SK-N-SH (cell line): ENCODE measurements at regions not wholly inside any gene's neighbourhood (a gene's known extent, or its start where the extent isn't known, plus 50 kb on each side); places are given as distances from the start of the nearest gene placed in this dataset.

Experiments used
- GATA2 ChIP-seq: sonication (generic); formaldehyde crosslinking; IDR thresholded peaks from 2 replicates; pipeline ENCODE4 v1.5.0; 2020; ENCODE audit warnings: mild to moderate bottlenecking, missing genetic modification reagents
- MEF2A ChIP-seq: IDR thresholded peaks from 2 replicates; pipeline ENCODE4 v1.4.0; 2012; ENCODE audit warnings: low read depth, borderline replicate concordance
- RCOR1 ChIP-seq: fragments of 150-350 bp; IDR thresholded peaks from 2 replicates; pipeline ENCODE4 v1.6.1; 2017; ENCODE audit warnings: antibody characterized with exemption, low read length
- SMC3 ChIP-seq: IDR thresholded peaks from 2 replicates; pipeline ENCODE4 v1.6.1; 2012; ENCODE audit warnings: low read depth, low read length, improper control_type of control experiment
- TAF1 ChIP-seq: IDR thresholded peaks from 2 replicates; pipeline ENCODE4 v1.6.1; 2012; ENCODE audit warnings: low read depth, mild to moderate bottlenecking, low read length, moderate library complexity, borderline replicate concordance
- TCF12 ChIP-seq: IDR thresholded peaks from 2 replicates; pipeline ENCODE4 v1.4.0; 2012
- YY1 ChIP-seq: IDR thresholded peaks from 2 replicates; pipeline ENCODE4 v1.4.0; 2012; ENCODE audit warnings: low read depth, mild to moderate bottlenecking
- TF ChIP-seq, protein P1 (sequence below): fragments of 150-350 bp; IDR thresholded peaks from 2 replicates; pipeline ENCODE4 v1.6.1; 2017; ENCODE audit warnings: antibody characterized with exemption, low read length, low read depth, borderline replicate concordance
- TF ChIP-seq, protein P2 (sequence below): fragments of 200-600 bp; sonication (generic); IDR thresholded peaks from 2 replicates; pipeline ENCODE4 v1.6.1; 2017; ENCODE audit warnings: antibody characterized with exemption, mild to moderate bottlenecking, moderate library complexity
- TF ChIP-seq, protein P3 (sequence below): IDR thresholded peaks from 2 replicates; pipeline ENCODE4 v1.4.0; 2012; ENCODE audit warnings: low read depth, borderline replicate concordance
- TF ChIP-seq, protein P4 (sequence below): IDR thresholded peaks from 2 replicates; pipeline ENCODE4 v1.4.0; 2012; ENCODE audit warnings: low read depth

DNA sequence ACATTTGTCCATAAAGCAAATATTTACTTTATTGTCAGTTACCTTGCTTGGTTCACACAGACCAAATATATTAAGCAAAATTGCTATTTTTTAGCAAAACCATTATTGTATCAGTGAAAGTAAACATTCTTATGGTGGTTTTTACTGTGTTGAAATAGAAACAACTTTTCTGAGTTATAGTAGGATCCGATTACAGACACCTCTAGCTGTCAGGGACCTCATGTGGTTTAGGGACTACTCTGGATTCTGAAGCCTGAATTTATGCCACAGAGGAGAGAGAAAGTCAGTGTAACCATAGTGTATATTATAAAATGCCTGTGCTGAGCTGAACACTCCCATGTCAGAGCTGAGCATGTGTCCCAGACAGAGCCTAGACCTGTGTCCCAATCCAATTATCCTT, 287.5 kb downstream of the FLRT2 start:
- TF ChIP-seq MEF2A (no peak), SMC3 (no peak), TCF12 (no peak), TAF1 (no peak), RCOR1 (no peak), GATA2 (no peak), YY1 (no peak)
- TF ChIP-seq, protein P1, sequence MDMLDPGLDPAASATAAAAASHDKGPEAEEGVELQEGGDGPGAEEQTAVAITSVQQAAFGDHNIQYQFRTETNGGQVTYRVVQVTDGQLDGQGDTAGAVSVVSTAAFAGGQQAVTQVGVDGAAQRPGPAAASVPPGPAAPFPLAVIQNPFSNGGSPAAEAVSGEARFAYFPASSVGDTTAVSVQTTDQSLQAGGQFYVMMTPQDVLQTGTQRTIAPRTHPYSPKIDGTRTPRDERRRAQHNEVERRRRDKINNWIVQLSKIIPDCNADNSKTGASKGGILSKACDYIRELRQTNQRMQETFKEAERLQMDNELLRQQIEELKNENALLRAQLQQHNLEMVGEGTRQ: no peak
- TF ChIP-seq, protein P2, sequence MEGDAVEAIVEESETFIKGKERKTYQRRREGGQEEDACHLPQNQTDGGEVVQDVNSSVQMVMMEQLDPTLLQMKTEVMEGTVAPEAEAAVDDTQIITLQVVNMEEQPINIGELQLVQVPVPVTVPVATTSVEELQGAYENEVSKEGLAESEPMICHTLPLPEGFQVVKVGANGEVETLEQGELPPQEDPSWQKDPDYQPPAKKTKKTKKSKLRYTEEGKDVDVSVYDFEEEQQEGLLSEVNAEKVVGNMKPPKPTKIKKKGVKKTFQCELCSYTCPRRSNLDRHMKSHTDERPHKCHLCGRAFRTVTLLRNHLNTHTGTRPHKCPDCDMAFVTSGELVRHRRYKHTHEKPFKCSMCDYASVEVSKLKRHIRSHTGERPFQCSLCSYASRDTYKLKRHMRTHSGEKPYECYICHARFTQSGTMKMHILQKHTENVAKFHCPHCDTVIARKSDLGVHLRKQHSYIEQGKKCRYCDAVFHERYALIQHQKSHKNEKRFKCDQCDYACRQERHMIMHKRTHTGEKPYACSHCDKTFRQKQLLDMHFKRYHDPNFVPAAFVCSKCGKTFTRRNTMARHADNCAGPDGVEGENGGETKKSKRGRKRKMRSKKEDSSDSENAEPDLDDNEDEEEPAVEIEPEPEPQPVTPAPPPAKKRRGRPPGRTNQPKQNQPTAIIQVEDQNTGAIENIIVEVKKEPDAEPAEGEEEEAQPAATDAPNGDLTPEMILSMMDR: no peak
- TF ChIP-seq, protein P3, sequence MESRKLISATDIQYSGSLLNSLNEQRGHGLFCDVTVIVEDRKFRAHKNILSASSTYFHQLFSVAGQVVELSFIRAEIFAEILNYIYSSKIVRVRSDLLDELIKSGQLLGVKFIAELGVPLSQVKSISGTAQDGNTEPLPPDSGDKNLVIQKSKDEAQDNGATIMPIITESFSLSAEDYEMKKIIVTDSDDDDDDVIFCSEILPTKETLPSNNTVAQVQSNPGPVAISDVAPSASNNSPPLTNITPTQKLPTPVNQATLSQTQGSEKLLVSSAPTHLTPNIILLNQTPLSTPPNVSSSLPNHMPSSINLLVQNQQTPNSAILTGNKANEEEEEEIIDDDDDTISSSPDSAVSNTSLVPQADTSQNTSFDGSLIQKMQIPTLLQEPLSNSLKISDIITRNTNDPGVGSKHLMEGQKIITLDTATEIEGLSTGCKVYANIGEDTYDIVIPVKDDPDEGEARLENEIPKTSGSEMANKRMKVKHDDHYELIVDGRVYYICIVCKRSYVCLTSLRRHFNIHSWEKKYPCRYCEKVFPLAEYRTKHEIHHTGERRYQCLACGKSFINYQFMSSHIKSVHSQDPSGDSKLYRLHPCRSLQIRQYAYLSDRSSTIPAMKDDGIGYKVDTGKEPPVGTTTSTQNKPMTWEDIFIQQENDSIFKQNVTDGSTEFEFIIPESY: no peak
- TF ChIP-seq, protein P4, sequence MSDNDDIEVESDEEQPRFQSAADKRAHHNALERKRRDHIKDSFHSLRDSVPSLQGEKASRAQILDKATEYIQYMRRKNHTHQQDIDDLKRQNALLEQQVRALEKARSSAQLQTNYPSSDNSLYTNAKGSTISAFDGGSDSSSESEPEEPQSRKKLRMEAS: no peak
